GM12874 (cell line): ENCODE measurements at regions not wholly inside any gene's neighbourhood (a gene's known extent, or its start where the extent isn't known, plus 50 kb on each side); places are given as distances from the start of the nearest gene placed in this dataset.

Source experiments
- TF ChIP-seq, protein P1 (sequence below): IDR thresholded peaks from 2 replicates; pipeline ENCODE4 v1.5.1; 2011; ENCODE audit warnings: low read depth, mild to moderate bottlenecking, control low read depth, low read length, moderate library complexity; ENCODE audit not compliant: insufficient read depth

DNA sequence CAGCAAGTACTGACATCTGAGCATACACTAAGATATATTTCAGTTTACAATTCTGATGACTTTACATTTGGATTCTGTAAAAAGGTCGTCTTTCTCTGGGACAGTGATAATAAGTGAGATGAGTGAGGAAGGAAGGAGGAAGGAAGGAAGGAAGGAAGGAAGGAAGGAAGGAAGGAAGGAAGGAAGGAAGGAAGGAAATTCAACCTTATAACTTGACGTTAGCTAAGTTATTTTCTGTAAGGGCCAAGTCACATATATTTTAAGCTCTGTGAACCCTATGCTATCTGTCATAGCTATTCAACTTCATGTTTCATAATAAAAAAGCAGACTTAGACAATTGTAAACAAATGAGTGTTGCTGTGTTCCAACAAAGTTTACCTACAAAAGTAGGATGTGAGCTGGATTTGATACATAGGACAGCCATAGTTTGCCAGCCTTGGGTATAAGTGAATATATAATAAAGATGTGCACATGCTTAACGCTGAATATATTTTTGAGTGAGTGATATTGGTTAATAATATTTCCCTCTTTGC lies 753.0 kb upstream of the NDST4 start:
- TF ChIP-seq, protein P1, sequence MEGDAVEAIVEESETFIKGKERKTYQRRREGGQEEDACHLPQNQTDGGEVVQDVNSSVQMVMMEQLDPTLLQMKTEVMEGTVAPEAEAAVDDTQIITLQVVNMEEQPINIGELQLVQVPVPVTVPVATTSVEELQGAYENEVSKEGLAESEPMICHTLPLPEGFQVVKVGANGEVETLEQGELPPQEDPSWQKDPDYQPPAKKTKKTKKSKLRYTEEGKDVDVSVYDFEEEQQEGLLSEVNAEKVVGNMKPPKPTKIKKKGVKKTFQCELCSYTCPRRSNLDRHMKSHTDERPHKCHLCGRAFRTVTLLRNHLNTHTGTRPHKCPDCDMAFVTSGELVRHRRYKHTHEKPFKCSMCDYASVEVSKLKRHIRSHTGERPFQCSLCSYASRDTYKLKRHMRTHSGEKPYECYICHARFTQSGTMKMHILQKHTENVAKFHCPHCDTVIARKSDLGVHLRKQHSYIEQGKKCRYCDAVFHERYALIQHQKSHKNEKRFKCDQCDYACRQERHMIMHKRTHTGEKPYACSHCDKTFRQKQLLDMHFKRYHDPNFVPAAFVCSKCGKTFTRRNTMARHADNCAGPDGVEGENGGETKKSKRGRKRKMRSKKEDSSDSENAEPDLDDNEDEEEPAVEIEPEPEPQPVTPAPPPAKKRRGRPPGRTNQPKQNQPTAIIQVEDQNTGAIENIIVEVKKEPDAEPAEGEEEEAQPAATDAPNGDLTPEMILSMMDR = no peak

DNA sequence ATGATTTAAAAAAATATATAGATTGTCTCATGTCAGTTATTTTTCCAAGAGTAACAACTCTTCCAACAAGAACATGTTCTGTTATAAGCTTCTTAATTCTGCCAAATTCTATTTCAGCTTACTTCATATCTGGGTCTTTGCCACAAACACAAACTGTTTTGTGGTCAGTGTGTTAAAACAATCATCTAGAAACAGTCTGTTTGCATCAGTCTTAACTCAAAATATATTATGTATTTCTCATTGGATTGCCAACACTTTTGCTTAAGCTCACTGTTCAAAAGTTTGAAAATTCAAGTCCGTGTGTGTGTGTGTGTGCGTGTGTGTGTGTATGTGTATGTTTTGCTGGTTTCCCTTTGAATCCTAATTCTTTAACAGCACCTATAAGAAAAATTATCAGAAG lies 752.3 kb upstream of the NDST4 start:
- TF ChIP-seq, protein P1 = no peak

DNA sequence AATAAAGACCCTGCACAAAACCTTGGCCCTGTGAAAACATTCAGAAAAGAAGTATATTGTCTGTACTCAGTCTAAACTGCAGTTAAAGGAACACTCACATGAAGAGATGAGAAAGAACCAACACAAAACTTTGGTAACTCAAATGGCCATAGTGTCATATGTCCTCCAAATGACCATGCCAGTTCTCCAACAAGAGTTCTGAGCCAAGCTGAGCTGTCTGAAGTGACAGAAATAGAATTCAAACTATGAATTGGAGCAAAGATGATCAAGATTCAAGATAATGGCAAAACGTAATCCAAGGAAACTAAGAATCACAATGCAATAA lies 739.3 kb upstream of the NDST4 start:
- TF ChIP-seq, protein P1 = no peak

DNA sequence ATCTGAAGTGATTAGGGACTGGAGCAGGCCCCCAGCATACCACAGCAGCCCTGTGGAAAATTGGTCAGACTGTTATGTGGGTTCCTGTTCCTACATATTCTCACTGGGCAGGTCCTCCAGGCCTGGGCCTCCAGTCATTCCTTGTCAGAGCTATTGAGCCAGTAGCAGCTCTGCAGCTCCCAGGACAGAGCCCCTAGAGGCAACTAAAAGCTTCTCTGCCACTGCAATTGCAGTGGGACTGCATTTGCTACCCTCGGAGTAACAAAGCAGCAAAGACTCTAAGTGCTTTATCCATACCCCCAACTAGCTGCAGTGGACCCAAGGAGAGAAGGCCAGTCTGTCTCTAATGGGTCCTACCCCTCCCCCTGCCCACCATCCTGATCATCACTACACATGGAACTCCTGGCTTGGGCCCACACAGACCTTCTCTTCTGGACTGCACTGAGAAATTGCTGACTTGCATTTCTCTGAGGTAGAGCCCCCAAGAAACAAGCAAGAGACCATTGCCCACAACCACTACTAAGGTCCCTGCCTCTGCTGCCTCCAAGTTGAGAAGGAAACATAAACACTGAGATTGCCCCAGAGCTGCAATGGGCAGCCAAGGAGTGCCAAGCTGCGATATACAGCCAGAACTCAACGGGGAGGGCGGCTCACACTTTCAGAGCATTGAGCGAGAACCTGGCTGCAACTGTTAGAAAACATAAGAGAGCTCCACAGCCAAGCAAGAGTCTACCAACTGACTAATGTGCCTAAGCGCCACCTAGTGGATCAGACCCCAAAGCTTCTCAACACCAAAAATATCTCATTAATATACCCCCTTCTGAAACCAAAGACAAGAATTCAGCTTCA lies 738.7 kb upstream of the NDST4 start:
- TF ChIP-seq, protein P1 = peak; percentile 71

DNA sequence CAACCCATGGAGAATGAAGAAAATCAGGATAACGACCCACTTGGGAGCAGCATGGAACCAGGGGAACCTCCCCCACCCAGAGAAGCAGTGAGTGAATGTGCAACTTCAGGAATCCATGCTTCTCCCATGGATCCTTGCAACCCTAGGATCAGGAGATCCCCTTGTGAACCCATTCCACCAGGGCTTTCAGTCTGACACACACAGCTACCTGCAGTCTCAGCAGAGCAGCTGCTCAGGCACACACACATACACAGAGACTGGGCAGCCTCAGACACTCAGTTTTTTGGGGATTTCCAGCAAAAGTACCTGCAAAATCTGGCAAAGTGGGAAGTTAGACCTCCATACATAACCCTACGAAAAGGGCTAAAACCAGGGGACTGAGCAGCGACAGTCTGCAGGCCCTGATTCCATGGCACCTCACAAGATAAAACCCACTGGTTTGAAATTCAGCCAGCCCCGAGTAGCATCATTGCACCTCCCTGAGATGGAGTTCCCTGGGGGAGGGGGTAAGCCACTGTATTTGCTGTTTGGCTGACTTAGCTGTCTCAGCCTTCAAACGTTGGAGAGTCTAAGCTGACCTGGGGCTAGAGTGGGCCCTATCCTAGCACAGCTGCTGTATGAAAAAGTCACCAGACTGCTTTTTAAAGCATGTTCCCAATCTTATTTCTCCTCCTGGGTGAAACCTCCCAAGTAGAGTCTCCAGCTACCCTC lies 737.5 kb upstream of the NDST4 start:
- TF ChIP-seq, protein P1 = no peak

DNA sequence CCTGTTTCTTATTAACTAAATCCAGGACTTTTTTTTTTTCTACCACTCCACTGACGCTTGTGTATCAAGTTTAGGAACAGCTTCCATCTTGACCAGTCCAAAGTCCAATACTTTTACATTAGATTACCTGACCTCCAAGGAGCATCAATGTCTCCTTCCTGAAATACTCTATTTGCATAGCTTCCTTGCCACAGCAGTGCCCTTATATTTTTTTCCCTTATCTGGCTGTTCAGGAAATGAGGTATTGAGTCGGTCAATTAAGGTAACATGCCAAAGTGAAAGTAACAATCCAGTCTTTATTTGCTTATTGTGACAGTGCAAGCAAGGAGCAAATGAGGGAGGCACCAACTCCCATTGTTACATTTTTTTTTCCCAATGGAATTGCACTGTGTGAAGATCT lies 730.8 kb upstream of the NDST4 start:
- TF ChIP-seq, protein P1 = no peak

DNA sequence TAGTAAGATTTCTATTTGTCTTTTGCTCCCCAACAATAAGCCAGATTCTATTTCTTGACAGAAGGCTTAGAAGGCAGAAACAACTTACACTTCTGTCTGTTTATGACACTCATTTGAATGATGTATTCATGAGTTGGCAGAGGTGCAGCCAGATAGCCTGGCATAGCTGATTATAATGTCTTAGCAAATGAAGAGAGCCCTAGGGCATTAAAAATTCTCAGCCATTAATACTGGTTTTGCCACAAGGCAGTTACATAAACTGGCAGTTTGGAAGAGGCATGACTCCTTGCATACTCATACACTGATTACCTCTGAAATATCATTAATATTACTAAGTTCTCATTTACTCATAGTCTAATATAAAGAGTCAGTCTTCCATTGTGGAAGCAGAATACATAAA lies 728.5 kb upstream of the NDST4 start:
- TF ChIP-seq, protein P1 = no peak
